ENCODE measurements at regions not wholly inside any gene's neighbourhood (a gene's known extent, or its start where the extent isn't known, plus 50 kb on each side); places are given as distances from the start of the nearest gene placed in this dataset.

DNA sequence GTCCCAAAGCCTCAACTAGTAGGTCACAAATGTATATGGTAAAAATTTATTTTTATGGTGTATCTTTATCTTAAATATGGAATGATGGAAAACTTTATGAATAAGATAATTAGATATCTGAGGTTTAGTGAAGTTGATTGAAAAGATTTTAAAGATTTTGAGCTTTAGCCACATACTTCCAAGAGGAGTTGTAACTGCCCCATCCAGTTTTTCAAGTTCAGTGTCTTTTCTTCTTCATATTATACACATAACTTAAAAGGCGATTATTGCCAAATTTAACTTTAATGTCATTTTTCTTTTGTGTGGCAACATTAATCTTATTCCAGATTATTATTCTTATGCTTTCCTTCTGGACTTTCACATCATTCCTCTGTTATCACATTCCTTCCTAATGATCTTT lies 266.4 kb downstream of the TINAG start:
- no peak for DNase-seq

GRCh38 chr6:54578261-54578660 lies 268.3 kb upstream of the FAM83B start:
- no peak for DNase-seq

GRCh38 chr6:54579011-54579410 lies 267.6 kb upstream of the FAM83B start:
- DNase-seq = no peak

DNA sequence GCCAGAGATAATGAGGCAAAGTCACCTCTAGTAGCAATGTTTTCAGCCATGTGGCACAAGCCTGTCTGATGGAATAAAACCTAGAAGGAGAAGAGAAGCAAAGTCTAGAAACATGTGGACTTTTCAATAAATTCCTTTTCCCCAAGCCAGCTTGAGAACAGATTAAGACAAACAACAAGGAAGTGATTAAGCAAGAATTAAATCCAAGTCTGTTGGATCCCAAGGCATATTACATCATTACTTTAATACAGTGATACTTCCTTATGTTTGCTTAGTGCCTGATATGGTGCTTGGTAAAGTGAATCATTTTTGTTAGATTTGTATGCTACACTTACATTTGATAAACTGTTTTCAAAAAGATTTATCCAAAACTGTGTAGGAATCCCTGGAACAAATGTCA lies 260.3 kb upstream of the FAM83B start:
- no peak for DNase-seq

DNA sequence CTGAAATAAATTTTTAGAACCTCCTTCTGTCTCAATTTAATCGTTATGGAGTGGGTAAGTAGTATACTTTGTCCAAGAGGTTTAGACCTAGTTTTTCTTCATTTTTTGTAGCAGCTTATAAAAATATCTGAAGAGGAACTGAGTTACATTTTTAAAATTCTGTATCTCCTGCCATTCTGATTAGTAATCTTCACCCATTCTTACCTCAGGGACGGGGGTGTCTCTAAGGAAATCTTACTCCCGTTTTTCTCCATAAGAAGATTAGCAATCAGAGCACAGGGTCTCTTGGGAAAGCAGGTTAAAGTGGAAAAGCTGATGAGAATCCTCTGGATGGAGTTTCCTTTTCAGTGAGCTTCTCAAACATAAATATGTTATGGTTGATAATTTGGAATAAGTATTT lies 259.3 kb upstream of the FAM83B start:
- DNase-seq = no peak

DNA sequence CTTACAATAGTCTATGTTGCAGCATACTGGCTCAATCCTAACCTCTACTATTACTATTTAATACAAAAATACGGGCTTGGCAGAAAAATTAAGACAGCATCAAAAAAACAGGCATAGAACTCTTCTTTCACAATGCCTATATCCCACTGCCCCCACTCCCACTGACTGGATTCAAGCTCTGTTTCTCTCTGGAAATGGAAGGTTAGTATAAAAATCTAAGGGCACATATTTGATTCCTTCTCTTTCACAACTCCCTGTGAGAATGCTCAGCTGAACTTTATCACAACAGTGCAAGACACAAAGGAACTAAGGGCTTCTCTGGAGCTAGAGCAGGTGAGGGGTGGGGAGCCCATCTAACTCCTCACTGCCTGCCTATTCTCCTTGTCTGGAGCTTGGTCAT lies 258.4 kb upstream of the FAM83B start:
- DNase-seq = no peak

DNA sequence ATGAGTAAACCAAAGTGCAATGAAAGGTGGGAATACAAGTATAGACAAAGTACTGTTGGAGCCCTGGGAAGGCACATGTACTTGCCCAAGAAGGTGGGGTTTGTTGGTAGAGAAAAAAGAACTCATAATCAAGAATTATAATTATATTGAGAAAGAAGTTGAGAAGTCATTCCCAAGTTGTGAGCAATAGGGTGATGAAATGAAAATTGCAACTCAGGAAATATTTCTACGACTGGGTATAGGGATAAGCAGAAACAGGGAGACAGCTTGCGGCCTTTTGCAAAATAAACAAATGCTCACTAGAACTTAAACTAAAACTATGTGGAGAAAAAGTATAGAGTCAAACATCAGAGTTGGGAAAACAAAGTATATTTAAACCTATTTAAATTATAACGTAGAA lies 250.7 kb upstream of the FAM83B start:
- no peak for DNase-seq

GRCh38 chr6:54598787-54599313 lies 247.7 kb upstream of the FAM83B start:
- DNase-seq = no peak

DNA sequence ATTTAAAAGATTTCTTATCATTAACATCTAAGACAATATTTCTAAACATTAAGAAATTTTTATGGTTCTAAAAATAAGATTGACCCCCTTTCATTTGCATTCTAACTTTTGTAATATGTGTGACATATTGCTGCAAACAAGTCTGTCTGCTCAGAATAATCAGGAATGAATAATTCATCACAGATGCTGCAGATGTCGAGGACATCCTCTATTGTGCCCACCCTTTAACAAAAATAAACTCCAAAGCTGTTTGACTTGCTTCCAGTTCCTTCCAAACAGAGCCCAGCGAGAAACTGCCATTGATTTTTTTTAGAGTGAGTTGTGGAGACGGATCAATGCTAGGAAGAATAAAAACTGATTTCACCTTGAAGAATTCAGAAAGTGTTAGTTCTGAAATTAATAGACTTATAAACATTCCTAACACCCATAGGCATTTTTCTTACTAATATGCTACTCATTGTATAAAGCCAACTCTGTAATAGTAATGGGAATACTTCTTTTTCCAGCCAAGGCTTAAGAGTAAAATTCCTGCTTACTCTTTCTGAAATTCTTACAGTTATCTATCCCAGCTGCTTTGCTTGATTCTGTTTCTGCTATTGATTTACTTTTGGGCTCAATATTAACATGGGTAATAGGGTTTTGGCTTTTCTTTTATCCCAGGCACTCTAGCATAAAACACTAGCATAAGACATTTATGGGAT lies 244.8 kb upstream of the FAM83B start:
- DNase-seq = no peak

DNA sequence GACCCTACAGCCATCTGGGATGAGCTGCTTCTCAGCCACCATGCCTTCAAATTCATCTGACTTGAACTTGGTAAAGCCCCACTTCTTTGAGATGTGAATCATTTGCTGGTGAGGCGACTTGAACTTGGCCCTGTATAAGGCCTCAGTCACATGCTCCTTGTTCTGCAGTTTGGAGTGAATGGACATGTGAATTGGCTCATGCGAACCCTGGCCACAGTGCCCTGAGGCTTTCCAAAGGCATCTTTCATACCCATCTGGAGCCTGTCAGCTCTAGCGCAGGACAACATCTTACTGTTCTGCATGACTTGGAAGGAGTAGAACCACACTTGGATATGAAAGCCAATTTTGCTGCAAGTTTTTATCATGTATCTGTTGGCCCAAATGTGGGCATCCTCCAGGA lies 244.0 kb upstream of the FAM83B start:
- no peak for DNase-seq

DNA sequence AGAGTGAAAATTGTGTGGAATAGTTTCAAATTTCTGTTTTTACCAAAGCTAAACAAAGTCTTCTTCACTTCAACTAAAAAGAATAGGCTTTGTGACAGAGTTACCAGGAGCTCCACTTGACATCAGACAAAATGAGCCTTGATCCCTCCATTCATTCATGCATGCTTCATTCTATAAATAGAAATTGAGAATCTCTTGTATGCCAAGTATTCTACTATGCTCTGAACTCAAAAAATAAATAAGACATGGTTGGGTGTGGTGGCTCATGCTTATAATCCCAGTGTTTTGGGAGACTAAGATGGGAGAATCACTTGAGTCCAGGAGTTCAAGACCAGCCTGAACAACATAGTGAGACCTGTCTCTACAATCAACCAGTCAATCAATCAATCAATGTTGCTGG lies 236.6 kb upstream of the FAM83B start:
- no peak for DNase-seq

DNA sequence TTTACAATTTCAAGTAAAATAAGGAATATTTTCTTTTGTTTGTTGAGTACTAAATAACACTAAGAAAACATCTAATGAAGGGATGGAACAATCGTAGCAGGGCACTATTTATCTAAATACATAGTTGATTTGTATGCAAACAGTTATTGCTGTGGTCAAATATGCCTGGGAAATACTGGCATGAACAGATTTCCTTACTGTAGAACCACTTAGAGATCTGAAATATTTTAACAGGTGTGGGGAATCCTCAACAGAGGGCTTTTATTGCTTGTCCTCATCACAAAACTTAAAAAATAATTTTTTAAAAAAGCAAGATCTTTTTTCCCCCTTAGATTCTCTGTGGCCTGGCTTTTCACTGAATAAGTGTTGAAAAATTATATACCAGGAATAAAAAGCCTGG lies 233.0 kb upstream of the FAM83B start:
- DNase-seq = no peak

DNA sequence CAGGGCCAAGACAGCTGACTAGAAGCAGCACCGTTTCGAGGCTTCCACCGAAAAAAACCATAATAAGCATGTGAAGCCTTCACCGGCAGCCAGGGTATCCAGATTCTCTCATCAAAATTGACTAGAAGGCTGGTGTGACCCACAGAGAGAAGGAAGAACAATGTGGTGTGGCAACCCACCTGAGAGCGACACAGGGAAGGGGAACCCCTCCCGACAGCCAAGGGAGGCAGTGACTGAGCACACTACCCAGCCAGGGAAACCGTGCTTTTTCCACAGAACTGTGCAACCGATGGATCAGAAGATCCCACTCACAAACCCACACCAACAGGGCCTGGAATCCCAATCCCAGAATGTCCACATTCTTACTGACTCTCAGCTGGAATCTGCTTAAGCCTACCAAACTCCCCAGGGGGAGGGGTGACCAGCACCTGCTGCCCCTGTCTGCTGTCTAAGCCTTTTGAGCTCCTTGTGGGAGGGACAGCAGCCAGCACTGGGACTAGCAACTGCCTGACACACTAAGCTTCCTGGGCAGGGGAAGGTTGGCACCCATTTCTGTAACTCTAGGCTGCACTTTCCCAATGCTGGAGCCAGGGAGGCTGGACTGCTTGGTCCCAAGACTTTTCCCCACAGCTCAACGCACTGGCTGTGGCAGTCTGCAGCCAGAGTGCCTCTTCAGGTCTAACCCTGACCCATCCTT lies 231.9 kb upstream of the FAM83B start:
- DNase-seq = peak; percentile 20

GRCh38 chr6:54617730-54618129 lies 228.8 kb upstream of the FAM83B start:
- DNase-seq = no peak

DNA sequence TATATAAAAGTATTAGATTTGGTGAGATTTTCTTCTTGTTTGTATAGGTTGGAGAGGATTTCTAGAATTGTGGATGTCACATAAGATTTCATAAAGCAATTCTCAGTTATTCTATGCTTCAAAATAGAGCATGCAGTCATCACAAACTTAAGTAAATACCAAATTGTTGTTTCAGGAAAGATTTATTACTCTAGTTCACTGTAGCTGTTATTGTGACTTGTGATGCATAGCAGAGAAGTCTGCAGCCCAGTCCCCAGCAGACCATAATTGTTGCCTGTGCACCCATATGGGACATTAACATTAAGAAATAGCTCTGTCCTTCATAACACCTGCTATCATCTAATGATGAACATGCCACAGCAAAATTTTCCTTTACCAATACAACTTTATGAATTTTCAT lies 228.0 kb upstream of the FAM83B start:
- DNase-seq = peak; percentile 52

DNA sequence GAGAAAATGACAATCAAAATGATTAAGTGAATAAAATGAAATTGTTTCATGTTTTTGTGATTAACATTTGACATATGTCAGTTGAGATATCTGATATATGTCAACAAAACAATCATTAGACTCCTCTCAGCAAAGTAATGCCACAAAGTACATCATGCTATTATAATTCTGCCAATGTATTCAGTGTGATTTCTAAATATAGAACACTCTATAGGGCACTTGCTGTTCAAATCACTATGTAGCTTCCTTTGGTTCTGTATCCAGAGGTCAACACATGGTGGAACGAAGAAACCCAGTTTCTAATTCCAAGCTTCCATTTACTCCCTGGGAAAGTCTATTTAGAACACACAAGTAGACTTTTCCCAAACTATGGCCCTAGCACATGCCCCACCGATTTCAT lies 227.5 kb upstream of the FAM83B start:
- no peak for DNase-seq

GRCh38 chr6:54621285-54621684 lies 225.3 kb upstream of the FAM83B start:
- no peak for DNase-seq

DNA sequence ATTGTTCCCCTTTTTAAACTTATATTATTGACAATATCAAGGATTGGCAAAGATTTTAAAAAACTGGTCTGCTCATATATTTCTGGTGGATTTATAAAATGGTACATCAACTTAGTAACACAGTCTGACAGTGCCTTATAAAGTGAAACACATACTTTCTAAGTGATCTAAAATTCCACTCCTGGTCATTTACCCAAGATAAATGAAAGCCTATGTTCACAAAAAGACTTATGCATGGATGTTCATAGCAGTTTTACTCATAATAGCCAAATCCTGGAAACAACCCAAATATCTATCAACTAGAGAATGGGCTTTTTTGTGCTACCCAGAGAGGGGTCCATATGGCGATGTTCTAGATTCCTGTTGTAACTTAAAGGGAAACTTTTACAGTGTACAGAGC lies 222.4 kb upstream of the FAM83B start:
- no peak for DNase-seq

- DNase-seq = no peak
Observed at GRCh38 chr6:54624779-54625178, 221.8 kb upstream of the FAM83B start.

GRCh38 chr6:54629131-54629530 lies 217.4 kb upstream of the FAM83B start:
- DNase-seq = no peak

- DNase-seq = no peak
Observed at GRCh38 chr6:54632984-54633565, 213.5 kb upstream of the FAM83B start.

DNA sequence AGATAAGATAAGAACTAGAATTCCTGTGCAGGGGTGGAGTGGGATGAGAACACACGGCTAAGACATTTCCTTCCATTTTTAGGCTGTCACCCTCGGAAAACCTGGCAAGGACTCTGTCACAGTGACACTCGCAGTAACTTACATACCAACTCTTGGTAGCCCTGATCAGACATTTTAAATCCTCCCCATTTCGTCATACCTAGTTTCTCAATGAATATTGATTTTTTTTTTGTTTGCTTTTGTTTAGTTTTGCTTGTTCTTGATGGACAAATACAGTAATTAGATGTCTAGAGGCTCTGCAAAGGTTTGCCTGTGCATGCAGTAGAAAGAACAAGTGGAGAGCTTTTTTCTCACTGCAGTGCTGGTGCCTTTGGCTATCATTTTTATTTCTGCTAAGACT lies 213.0 kb upstream of the FAM83B start:
- DNase-seq = no peak

- DNase-seq = no peak
Observed at GRCh38 chr6:54640911-54641310, 205.7 kb upstream of the FAM83B start.

All from NCI-H69 (cell line).